Activated T-helper 2 cell treated with anti-CD3 and anti-CD28 coated beads, Interferon-gamma antibody, Interleukin-2, Interleukin-4, amounts not matched to agents 10 μg/mL and 5 μg/mL and 100 μg/mL, durations not matched to agents 14 hours and 24 hours and 36 hours (primary cell): ENCODE measurements at regions not wholly inside any gene's neighbourhood (a gene's known extent, or its start where the extent isn't known, plus 50 kb on each side); places are given as distances from the start of the nearest gene placed in this dataset.
"Not testable (repeated sequence)": the region's sequence is repeated elsewhere in the genome, so short reads cannot be mapped to it uniquely, and the experiment has no call there.

Source experiments
- DNase-seq: peaks from one replicate; pipeline ENCODE4 v3.0.0; 2021; ENCODE audit warnings: low spot score
- H3K27ac Mint-ChIP-seq: one replicate; pipeline ENCODE4 v1.8.0; 2021; ENCODE audit warnings: mixed read lengths
- H3K27me3 Mint-ChIP-seq: one replicate; pipeline ENCODE4 v1.8.0; 2021; ENCODE audit warnings: low read depth, mixed read lengths
- H3K36me3 Mint-ChIP-seq: one replicate; pipeline ENCODE4 v1.8.0; 2021; ENCODE audit warnings: low read depth, mixed read lengths
- H3K4me1 Mint-ChIP-seq: one replicate; pipeline ENCODE4 v1.8.0; 2021; ENCODE audit warnings: low read depth, mixed read lengths
- H3K4me3 Mint-ChIP-seq: one replicate; pipeline ENCODE4 v1.8.0; 2021; ENCODE audit warnings: low read depth, mild to moderate bottlenecking, moderate library complexity, mixed read lengths
- H3K9me3 Mint-ChIP-seq: one replicate; pipeline ENCODE4 v1.8.0; 2021; ENCODE audit warnings: mixed read lengths
- intact Hi-C: fragments of 100-400 bp; cut with micrococcal nuclease; formaldehyde crosslinking; loops from one replicate; pipeline ENCODE4 v1.15.1; 2023

DNA sequence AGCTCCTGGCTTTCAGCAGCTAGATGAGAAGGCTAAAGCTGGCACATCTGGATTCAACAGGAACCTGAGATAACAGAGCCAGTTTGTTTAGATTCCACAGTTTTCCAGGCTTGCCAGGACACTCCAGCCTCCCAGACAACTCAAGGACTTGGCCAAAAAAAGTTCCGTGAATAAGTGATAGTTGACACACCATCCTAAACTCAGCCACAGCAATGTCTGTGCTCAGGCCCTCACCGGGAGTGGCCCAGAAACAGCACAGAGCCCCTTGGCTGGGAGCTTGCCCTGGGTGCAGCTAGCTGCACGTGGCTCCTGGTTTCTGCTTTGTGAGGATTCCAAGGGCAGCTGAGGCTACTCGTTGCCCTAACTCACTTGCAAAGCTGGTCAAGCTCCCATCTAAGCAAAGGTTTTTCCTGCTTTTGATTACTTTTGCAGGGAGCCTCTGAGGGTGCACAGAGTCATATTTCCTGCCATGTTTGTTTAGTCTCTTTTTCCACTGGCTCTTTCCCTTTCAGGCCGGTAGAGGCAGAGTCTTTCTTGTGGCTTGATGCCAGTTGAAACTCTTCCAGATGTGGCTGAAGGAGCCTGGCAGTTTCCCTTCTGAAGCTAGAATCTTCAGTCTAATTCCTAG lies 118.3 kb upstream of the ECI2 start:
- intact Hi-C loops = no loop called here
- Mint-ChIP-seq H3K4me1 (no peaks in the 10 kb centered on the region), H3K27me3 (no peaks in the 10 kb centered on the region), H3K36me3 (no peaks in the 10 kb centered on the region), H3K4me3 (no peak overlapping the region), H3K27ac (no peak overlapping the region), H3K9me3 (no peaks in the 10 kb centered on the region)
- no peak for DNase-seq

- H3K4me1 Mint-ChIP-seq, H3K9me3 Mint-ChIP-seq, intact Hi-C loops, H3K27me3 Mint-ChIP-seq, H3K27ac Mint-ChIP-seq, DNase-seq, H3K4me3 Mint-ChIP-seq, H3K36me3 Mint-ChIP-seq: not testable (repeated sequence)
These were observed 117.1 kb upstream of the ECI2 start for GRCh38 chr6:4252445-4252844.

GRCh38 chr6:4250645-4251044 lies 115.3 kb upstream of the ECI2 start:
- H3K27me3 Mint-ChIP-seq = no peaks in the 10 kb centered on the region
- intact Hi-C loops = no loop called here
- no peaks in the 10 kb centered on the region for H3K36me3 Mint-ChIP-seq
- H3K27ac Mint-ChIP-seq = no peak overlapping the region
- peaks cover 6% of the 10 kb centered on the region for H3K9me3 Mint-ChIP-seq
- no peaks in the 10 kb centered on the region for H3K4me1 Mint-ChIP-seq
- no peak overlapping the region for H3K4me3 Mint-ChIP-seq
- DNase-seq = no peak

DNA sequence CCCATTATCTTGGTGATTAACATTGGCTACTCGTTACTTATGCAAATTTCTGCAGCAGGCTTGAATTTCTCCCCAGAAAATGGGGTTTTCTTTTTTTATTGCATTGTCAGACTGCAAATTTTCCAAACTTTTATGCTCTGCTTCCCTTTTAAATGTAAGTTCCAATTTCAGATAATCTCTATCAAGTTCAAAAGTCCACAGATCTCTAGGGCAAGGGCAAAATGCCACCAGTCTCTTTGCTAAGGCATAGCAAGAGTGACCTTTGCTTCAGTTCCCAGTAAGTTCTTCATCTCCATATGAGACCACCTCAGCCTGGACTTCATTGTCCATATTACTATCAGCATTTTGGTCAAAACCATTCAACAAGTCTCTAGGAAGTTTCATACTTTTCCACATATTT lies 108.5 kb upstream of the ECI2 start:
- H3K4me1 Mint-ChIP-seq, H3K27ac Mint-ChIP-seq, H3K36me3 Mint-ChIP-seq, H3K4me3 Mint-ChIP-seq, H3K27me3 Mint-ChIP-seq, intact Hi-C loops, DNase-seq: not testable (repeated sequence)
- H3K9me3 Mint-ChIP-seq = peaks cover 25% of the 10 kb centered on the region

GRCh38 chr6:4243237-4243636 lies 107.9 kb upstream of the ECI2 start:
- Mint-ChIP-seq H3K27ac (no peak overlapping the region), H3K4me3 (no peak overlapping the region), H3K4me1 (no peaks in the 10 kb centered on the region), H3K36me3 (no peaks in the 10 kb centered on the region), H3K9me3 (peaks cover 25% of the 10 kb centered on the region), H3K27me3 (no peaks in the 10 kb centered on the region)
- intact Hi-C loops = no loop called here
- DNase-seq = no peak

GRCh38 chr6:4242601-4243000 lies 107.2 kb upstream of the ECI2 start:
- Mint-ChIP-seq H3K9me3 (peaks cover 25% of the 10 kb centered on the region), H3K36me3 (no peaks in the 10 kb centered on the region), H3K4me3 (no peak overlapping the region), H3K27me3 (no peaks in the 10 kb centered on the region), H3K4me1 (no peaks in the 10 kb centered on the region), H3K27ac (no peak overlapping the region)
- intact Hi-C loops = no loop called here
- no peak for DNase-seq

DNA sequence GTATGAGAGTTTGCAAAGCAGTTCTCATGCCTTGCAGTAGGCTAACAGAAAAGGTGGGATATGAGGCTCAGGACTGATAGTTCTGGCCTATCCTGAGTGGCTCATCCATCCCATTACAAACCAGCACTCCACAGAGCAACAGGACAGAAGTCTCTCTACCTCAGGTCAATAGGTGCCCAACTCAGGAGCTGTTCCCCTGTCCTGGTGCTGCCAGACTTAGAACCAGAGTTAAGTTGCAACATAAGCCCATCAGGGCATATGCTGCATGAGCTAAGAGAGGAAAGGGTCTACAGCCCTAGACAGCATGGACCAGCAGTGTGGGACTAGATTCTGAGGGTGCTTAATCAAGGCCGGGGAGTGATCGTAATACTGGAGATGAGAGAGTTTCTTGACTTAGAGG lies 104.8 kb upstream of the ECI2 start:
- H3K9me3 Mint-ChIP-seq = peaks cover 19% of the 10 kb centered on the region
- no peaks in the 10 kb centered on the region for H3K4me1 Mint-ChIP-seq
- H3K27me3 Mint-ChIP-seq = peaks cover 4% of the 10 kb centered on the region
- intact Hi-C loops = no loop called here
- H3K4me3 Mint-ChIP-seq = no peak overlapping the region
- no peak overlapping the region for H3K27ac Mint-ChIP-seq
- DNase-seq = no peak
- H3K36me3 Mint-ChIP-seq = no peaks in the 10 kb centered on the region

- Mint-ChIP-seq H3K27me3 (peaks cover 10% of the 10 kb centered on the region), H3K27ac (no peak overlapping the region), H3K36me3 (no peaks in the 10 kb centered on the region), H3K9me3 (peaks cover 12% of the 10 kb centered on the region), H3K4me3 (no peak overlapping the region), H3K4me1 (no peaks in the 10 kb centered on the region)
- no peak for DNase-seq
- intact Hi-C loops = no loop called here
These were observed 89.9 kb upstream of the ECI2 start for GRCh38 chr6:4225161-4225872.

DNA sequence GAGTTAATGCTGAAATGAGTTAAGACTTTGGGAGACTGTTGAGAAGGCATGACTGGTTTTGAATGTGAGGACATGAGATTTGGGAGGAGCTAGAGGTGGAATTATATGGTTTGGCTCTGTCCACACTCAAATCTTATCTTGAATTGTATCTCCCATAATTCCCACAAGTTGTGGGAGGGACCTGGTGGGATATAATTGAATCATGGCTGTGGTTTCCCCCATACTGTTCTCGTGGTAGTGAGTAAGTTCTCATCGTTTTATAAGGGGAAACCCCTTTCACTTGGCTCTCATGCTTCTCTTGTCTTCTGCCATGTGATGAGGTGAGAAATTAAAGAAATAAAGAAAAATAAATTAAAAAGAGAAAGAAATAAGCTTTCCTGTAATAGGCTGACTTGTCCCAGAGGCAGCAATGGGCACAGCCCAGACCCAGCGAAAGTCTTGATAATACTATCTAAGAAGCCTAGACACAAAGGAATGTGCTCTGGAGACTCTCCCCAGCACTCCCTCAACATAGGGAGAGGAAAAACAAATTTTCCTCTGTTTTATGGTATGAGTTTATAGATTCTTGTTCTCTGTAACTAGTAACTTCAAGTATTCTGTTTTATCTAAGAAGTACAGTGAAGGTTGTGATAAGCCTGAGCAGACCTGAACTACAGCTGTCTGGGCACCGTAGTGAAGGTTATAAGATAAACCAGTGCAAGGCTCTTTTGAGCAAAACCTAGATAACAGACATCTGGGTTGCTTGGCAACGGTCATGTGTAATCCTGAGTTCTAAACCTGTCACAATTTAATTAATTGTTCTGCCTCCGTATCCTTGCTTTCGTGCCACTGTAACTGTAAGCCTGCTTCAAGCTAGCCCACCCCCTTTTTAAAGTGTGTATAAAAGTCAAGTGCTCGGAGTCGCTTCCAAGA lies 88.9 kb upstream of the ECI2 start:
- no peak for DNase-seq
- intact Hi-C loops = no loop called here
- peaks cover 8% of the 10 kb centered on the region for H3K27me3 Mint-ChIP-seq
- H3K36me3 Mint-ChIP-seq = no peaks in the 10 kb centered on the region
- peaks cover 12% of the 10 kb centered on the region for H3K9me3 Mint-ChIP-seq
- no peaks in the 10 kb centered on the region for H3K4me1 Mint-ChIP-seq
- no peak overlapping the region for H3K4me3 Mint-ChIP-seq
- H3K27ac Mint-ChIP-seq = no peak overlapping the region

GRCh38 chr6:4220558-4220957 lies 85.2 kb upstream of the ECI2 start:
- H3K9me3 Mint-ChIP-seq = peaks cover 12% of the 10 kb centered on the region
- no peaks in the 10 kb centered on the region for H3K4me1 Mint-ChIP-seq
- no peak overlapping the region for H3K27ac Mint-ChIP-seq
- intact Hi-C loops = no loop called here
- H3K4me3 Mint-ChIP-seq = no peak overlapping the region
- no peaks in the 10 kb centered on the region for H3K36me3 Mint-ChIP-seq
- H3K27me3 Mint-ChIP-seq = peaks cover 5% of the 10 kb centered on the region
- DNase-seq = no peak

GRCh38 chr6:4218619-4219317 lies 83.4 kb upstream of the ECI2 start:
- H3K4me3 Mint-ChIP-seq, H3K27me3 Mint-ChIP-seq, H3K4me1 Mint-ChIP-seq, intact Hi-C loops, DNase-seq, H3K36me3 Mint-ChIP-seq, H3K27ac Mint-ChIP-seq: not testable (repeated sequence)
- H3K9me3 Mint-ChIP-seq = peaks cover 18% of the 10 kb centered on the region

GRCh38 chr6:4212588-4212987 lies 77.2 kb upstream of the ECI2 start:
- DNase-seq = no peak
- H3K4me1 Mint-ChIP-seq = peaks cover 14% of the 10 kb centered on the region
- no peak overlapping the region for H3K27ac Mint-ChIP-seq
- H3K36me3 Mint-ChIP-seq = no peaks in the 10 kb centered on the region
- H3K9me3 Mint-ChIP-seq = peaks cover 26% of the 10 kb centered on the region
- H3K27me3 Mint-ChIP-seq = peaks cover 5% of the 10 kb centered on the region
- intact Hi-C loops = loop anchor here (5.0 kb wide), 1 partner anchor 155 kb away; no protein-coding TSS in a partner anchor
- no peak overlapping the region for H3K4me3 Mint-ChIP-seq
